Activated CD4-positive, CD25-positive, alpha-beta regulatory T cell treated with anti-CD3 and anti-CD28 coated beads, Interleukin-2, amount 50 U/mL, for 24 hours (primary cell): ENCODE measurements at regions not wholly inside any gene's neighbourhood (a gene's known extent, or its start where the extent isn't known, plus 50 kb on each side); places are given as distances from the start of the nearest gene placed in this dataset.

Source experiments
- ATAC-seq, 2 donors: fragments of 150-1000 bp; cut with Tn5 transposase; one replicate each; pipeline ENCODE4 v1.10.0; 2021; ENCODE audit warnings: mild to moderate bottlenecking in 1 of 2, moderate library complexity in 1 of 2

DNA sequence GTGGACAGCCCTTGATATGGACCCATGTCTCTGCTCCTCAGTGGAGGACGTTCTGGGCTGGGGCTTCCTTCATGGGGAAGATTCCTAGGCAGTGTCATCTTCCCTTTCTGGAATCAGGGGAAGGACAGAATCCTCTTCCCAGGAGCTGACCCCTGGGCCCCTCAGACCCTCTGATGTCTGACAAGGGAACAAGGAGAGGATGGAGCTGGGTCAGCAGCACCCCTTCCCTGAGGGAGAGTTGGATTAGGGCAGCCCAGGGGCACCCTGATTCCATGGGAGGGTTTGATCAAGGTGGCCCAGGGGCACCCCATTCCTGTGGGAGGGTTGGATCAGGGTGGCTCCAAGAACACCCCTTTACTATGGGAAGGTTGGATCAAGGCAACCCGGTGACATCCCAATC is 86.5 kb downstream of the ACKR3 start:
- no peak for ATAC-seq

GRCh38 chr2:236656721-236657120 is 87.1 kb downstream of the ACKR3 start:
- ATAC-seq = no peak

DNA sequence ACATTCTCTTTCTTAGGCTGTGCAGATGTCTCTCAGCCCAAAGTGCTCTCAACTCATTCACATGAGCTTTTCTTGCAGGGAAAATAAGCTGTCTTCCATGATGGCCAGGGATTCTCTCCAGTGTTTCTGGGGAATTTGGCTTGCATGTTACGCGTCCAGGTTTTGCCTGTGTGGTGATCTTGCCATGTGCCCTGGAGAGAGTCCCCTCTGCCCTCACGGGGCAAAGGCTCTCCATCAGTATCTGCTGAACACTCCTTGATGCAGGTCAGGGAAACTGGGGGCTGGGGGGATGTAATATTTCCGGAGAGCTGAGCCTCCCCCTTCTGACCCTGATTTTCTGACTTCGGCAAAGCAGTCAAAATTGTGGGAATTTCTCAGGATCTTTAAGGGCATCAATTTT is 87.6 kb downstream of the ACKR3 start:
- ATAC-seq = no peak

DNA sequence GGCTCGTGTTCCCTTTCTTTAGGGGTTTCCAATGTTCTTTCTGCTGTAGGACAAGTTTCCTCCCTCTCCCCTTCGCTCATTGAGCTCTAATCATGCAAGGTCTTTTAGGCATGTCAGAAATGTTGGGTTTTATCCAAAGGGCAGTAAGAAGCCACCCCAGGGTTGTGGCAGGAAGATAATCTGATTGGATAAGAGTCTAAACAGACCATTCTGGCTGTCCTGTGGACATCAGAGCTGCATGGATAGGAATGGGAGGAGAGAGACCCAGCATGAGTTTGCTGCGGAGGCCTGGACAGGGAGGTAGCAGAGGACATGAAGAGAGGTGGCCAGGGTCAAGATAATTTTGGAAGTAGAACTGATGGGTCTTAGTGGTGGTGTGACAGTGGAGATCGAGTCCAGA is 88.2 kb downstream of the ACKR3 start:
- no peak for ATAC-seq

GRCh38 chr2:236658974-236659757 is 89.5 kb downstream of the ACKR3 start:
- no peak for ATAC-seq

DNA sequence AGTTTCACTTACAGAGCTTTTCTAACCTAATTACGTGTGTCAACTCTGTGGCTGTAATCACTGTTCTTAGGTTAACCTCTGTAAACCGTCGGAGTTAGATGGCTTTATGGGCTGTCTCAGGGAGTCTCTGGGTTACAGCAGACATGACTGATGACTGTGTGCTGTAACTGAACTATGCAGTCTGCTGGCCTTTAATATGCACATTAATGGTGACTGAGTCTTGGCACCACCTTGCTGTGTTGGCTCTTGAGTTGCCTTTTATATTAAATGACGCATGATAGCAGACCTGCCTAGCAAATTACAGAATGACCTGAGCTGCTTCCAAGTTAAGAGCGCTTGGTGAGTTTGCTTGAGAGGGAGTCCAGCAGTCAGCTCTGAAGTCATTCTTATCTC is 90.1 kb downstream of the ACKR3 start:
- ATAC-seq = no peak

- ATAC-seq = no peak
Measured at GRCh38 chr2:236661061-236661761, 91.6 kb downstream of the ACKR3 start.

DNA sequence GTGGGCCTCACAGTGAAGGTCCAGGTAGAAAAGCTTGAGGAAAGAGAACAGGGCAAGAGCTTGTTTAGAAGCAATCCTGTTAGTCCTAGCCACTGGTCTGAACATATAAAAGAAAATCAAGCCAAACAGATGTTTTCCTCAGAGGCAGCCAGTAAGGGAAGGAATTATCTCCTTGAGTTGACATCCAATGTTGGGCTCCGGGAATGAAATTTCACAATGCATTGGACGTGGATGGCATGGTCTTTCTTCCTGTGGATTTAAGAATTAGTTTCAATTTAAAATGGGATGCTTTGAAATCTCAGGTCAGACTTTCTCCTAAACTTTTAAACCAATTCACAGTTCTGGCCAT is 92.1 kb downstream of the ACKR3 start:
- ATAC-seq = no peak

- no peak for ATAC-seq
Measured at GRCh38 chr2:236662231-236663185, 92.9 kb downstream of the ACKR3 start.

DNA sequence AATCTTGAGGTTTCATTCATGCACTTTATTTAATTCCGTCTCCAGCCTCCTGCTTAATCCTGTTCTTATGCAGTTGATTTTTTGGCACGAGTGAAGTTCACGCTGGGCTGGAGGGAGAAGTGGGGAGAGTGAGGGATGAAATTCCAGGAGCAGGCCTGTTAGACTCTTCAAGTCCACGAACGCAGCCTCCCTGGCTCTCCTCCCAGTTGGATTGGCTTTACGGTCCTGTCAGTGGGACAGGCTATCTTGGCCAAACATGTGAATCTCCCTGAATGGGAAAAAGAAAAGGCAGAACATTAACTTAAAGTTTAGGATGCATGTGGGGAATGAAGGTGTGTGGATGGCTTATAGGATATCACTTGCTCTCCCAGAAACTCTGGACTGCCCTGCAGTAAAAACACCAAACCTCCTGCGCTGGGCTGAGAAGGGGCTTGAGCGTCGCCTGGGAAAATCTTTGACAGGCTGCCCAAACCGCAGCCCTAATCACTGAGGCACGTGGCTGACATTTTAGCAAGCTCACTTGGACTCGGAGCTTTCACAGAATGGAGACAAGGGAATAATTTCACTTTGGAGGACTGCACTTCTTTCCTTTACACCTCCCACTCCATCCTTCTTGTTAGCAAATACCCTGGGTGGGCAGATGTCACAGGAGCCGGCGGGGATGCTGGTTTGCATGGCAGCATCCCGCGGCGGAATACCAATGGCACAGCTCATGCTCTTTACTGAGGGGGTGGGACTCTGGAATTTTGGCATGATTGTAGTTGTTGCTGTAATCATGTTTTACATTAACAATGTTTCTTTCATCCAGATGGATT is 93.9 kb downstream of the ACKR3 start:
- ATAC-seq = no peak

GRCh38 chr2:236664136-236664535 is 94.5 kb downstream of the ACKR3 start:
- no peak for ATAC-seq

GRCh38 chr2:236665101-236665500 is 95.5 kb downstream of the ACKR3 start:
- ATAC-seq = no peak

DNA sequence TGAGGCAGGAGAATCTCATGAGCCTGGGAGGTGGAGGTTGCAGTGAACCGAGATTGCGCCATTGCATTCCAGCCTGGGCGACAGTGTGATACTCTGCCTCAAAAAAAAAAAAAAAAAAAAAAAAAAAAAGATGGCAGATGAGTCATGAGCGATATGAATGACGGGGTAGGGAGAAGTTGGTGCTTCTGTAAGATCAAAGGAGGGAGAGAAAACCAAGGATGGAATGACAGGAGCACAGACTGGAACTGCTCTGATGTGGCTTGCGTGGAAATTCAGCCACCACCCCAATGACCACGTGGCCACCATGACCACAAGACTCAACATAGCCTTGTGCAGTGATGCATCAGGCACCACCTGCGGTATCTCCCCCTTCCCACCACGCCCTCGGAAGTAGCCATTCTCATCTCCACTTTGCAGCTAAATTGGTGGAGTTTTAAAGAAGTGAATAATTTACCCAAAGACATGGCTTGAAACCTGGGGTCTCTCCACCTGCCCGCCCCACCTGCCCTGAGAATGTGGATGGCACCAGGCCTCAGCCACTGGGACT is 96.0 kb downstream of the ACKR3 start:
- no peak for ATAC-seq

GRCh38 chr2:236666646-236667204 is 97.1 kb downstream of the ACKR3 start:
- no peak for ATAC-seq

DNA sequence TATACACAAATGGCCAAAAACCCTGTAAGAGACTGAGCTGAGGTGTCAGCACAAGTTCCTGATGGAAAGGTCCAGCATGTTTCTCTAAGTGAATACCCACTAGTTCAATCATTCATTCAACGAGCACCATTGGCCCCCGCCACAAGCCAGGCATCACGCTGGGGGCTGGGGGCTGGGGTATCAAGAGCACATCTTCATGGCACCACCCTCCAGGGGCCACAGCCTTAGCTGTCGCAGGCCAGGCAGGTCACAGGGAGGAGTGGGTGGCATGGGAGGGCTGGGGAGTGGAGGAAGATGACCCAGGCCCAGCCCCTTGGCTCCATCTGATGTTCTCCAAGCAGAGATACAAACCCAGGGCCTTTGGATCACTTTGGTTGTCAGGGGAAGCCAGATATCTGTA is 97.9 kb downstream of the ACKR3 start:
- ATAC-seq = no peak

DNA sequence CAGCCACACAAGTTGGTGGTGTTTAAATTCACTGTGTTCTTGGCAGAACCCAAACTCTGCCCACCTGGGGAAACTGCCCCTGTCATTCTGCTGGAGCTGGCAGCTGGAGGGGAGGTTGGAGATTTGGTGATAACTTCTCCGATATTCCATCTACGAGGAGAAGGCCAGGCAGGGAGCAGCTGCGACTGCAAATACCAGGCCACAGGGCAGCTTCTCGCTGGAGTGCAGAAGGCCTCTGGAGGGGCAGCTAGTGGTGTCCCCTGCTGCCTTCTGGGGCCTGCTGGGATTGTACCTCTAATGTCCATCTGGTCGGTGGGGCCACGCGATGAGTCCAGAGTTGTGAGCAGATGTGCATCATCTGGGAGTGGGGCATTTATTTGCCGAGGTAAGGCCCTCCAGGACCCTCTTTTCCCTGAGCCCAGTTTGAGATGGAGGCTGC is 98.9 kb downstream of the ACKR3 start:
- no peak for ATAC-seq

GRCh38 chr2:236670235-236670620 is 100.6 kb downstream of the ACKR3 start:
- ATAC-seq = no peak

- no peak for ATAC-seq
Measured at GRCh38 chr2:236671896-236672562, 102.4 kb downstream of the ACKR3 start.

- ATAC-seq = no peak
Measured at GRCh38 chr2:236672606-236673005, 103.0 kb downstream of the ACKR3 start.

GRCh38 chr2:236673126-236673822 is 103.6 kb downstream of the ACKR3 start:
- no peak for ATAC-seq

GRCh38 chr2:236673823-236674185 is 104.2 kb downstream of the ACKR3 start:
- ATAC-seq = no peak
